K562 (cell line): ENCODE measurements at regions not wholly inside any gene's neighbourhood (a gene's known extent, or its start where the extent isn't known, plus 50 kb on each side); places are given as distances from the start of the nearest gene placed in this dataset.

Experiments used
- CAMTA2 ChIP-seq: fragments of 250-450 bp; sonication (Bioruptor Pico); conservative IDR thresholded peaks from 2 replicates; pipeline ENCODE4 v1.5.1; 2022
- CHD2 ChIP-seq: IDR thresholded peaks from 2 replicates; pipeline ENCODE4 v1.6.1; 2011; ENCODE audit warnings: low read depth, low read length
- ETV5 ChIP-seq: sonication (generic); formaldehyde crosslinking; IDR thresholded peaks from 2 replicates; pipeline ENCODE4 v1.4.0; 2020; ENCODE audit warnings: low read depth, mild to moderate bottlenecking, missing genetic modification reagents
- FOXK2 ChIP-seq, 2 experiments: fragments of 450-650 bp; IDR thresholded peaks in 1 of 2; conservative IDR thresholded peaks in 1 of 2; 2 replicates each; pipeline ENCODE4 v1.6.1; 2016; ENCODE audit warnings: low read depth in 2 of 2, mild to moderate bottlenecking in 1 of 2
- JUNB ChIP-seq: fragments of 450-650 bp; formaldehyde crosslinking; conservative IDR thresholded peaks from 2 replicates; pipeline ENCODE4 v1.4.0; 2020; ENCODE audit warnings: mild to moderate bottlenecking
- PURB ChIP-seq: sonication (generic); formaldehyde crosslinking; IDR thresholded peaks from 2 replicates; pipeline ENCODE4 v1.9.0; 2021; ENCODE audit warnings: low read depth, mild to moderate bottlenecking, missing genetic modification reagents
- TCF7L2 ChIP-seq: fragments of 150-350 bp; IDR thresholded peaks from 2 replicates; pipeline ENCODE4 v1.6.1; 2016; ENCODE audit warnings: low read depth, mild to moderate bottlenecking, low read length, moderate library complexity
- ZNF57 ChIP-seq: fragments of 450-650 bp; formaldehyde crosslinking; IDR thresholded peaks from 2 replicates; pipeline ENCODE4 v1.4.0; 2020; ENCODE audit warnings: mild to moderate bottlenecking, moderate library complexity
- TF ChIP-seq, protein P1 (sequence below), 2 experiments: IDR thresholded peaks in 1 of 2; conservative IDR thresholded peaks in 1 of 2; 2 replicates each; pipeline ENCODE4 v1.6.1; 2016; ENCODE audit warnings: low read depth in 2 of 2, mild to moderate bottlenecking in 1 of 2, missing compliant biosample characterization in 1 of 2, missing genetic modification characterization in 1 of 2, moderate library complexity in 1 of 2
- TF ChIP-seq, protein P2 (sequence below): fragments of 250-450 bp; sonication (Bioruptor Pico); IDR thresholded peaks from 2 replicates; pipeline ENCODE4 v1.5.0; 2020; ENCODE audit warnings: mild to moderate bottlenecking
- TF ChIP-seq, protein P3 (sequence below): sonication (generic); formaldehyde crosslinking; IDR thresholded peaks from 2 replicates; pipeline ENCODE4 v1.8.1; 2023; ENCODE audit warnings: mild to moderate bottlenecking, missing genetic modification reagents, moderate library complexity

DNA sequence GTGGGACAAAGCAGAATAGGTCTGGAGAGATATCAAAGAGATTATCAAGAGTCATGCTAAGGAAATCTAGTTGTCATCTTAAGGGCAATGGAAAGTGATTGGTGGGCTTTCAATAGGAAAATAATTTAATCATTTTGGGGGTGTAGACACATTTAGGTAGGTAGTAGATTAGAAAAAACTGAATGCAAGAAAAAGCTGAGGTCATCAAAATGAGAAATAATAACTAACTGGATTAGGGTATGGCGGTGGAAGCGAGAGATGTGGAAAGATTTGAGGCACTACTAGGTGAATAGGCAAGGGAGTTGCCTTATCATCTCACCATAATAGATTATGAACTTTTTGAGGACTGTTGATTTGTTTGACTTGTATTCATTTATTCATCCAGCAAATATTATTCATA, 393.2 kb upstream of the ZNF608 start:
- TF ChIP-seq ZNF57 (no peak), FOXK2 (conservative IDR thresholded peaks at IDR 0.05 in 1 of 2, IDR thresholded peaks at IDR 0.05 in 1 of 2; ENCODE audit: low read depth in 2 of 2) (no peak), PURB (CRISPR knock-in tag) (no peak), CHD2 (no peak), ETV5 (no peak), CAMTA2 (CRISPR knock-in tag) (no peak), JUNB (no peak), TCF7L2 (no peak)
- TF ChIP-seq, protein P1, sequence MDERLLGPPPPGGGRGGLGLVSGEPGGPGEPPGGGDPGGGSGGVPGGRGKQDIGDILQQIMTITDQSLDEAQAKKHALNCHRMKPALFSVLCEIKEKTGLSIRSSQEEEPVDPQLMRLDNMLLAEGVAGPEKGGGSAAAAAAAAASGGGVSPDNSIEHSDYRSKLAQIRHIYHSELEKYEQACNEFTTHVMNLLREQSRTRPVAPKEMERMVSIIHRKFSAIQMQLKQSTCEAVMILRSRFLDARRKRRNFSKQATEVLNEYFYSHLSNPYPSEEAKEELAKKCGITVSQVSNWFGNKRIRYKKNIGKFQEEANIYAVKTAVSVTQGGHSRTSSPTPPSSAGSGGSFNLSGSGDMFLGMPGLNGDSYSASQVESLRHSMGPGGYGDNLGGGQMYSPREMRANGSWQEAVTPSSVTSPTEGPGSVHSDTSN (CRISPR knock-in tag; IDR thresholded peaks at IDR 0.05; ENCODE audit: low read depth), result no peak
- TF ChIP-seq, protein P1 (tag; conservative IDR thresholded peaks at IDR 0.05; ENCODE audit: low read depth), result no peak
- TF ChIP-seq, protein P2, sequence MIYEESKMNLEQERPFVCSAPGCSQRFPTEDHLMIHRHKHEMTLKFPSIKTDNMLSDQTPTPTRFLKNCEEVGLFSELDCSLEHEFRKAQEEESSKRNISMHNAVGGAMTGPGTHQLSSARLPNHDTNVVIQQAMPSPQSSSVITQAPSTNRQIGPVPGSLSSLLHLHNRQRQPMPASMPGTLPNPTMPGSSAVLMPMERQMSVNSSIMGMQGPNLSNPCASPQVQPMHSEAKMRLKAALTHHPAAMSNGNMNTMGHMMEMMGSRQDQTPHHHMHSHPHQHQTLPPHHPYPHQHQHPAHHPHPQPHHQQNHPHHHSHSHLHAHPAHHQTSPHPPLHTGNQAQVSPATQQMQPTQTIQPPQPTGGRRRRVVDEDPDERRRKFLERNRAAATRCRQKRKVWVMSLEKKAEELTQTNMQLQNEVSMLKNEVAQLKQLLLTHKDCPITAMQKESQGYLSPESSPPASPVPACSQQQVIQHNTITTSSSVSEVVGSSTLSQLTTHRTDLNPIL, result no peak
- TF ChIP-seq, protein P3, sequence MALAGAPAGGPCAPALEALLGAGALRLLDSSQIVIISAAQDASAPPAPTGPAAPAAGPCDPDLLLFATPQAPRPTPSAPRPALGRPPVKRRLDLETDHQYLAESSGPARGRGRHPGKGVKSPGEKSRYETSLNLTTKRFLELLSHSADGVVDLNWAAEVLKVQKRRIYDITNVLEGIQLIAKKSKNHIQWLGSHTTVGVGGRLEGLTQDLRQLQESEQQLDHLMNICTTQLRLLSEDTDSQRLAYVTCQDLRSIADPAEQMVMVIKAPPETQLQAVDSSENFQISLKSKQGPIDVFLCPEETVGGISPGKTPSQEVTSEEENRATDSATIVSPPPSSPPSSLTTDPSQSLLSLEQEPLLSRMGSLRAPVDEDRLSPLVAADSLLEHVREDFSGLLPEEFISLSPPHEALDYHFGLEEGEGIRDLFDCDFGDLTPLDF (CRISPR knock-in tag), result no peak
